ENCODE measurements at regions not wholly inside any gene's neighbourhood (a gene's known extent, or its start where the extent isn't known, plus 50 kb on each side); places are given as distances from the start of the nearest gene placed in this dataset.

DNA sequence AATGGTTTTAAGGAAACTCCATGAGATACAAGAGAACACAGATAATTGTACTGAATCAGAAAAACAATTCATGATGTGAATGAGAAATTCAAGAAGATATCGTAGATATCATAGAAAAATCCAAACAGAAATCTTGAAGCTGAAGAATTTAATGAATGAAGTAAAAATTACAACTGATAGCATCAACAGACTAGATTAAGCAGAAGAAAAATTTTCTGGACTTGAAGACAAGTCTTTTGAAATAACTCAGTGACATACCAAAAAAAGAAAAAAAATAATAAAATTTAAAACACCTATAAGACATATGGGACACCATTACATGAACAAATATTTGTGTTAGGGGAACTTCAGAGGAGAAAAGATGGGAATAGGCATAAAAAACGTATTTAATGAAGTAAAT lies 122.8 kb upstream of the SYT10 start:
- Histone ChIP-seq H3K4me3 (no peak overlapping the region), H3K4me1 (replicated peaks) (no peaks in the 10 kb centered on the region), H3K36me3 (no peaks in the 10 kb centered on the region), H3K9me3 (replicated peaks) (no peaks in the 10 kb centered on the region), H3K27ac (no peak overlapping the region), H3K27me3 (replicated peaks) (no peaks in the 10 kb centered on the region)
- DNase-seq (ENCODE audit: low read depth in 1 of 2, low spot score in 2 of 2) = no peak

- Histone ChIP-seq H3K27me3 (replicated peaks) (no peaks in the 10 kb centered on the region), H3K27ac (no peak overlapping the region), H3K4me3 (no peak overlapping the region), H3K4me1 (replicated peaks) (no peaks in the 10 kb centered on the region), H3K9me3 (replicated peaks) (no peaks in the 10 kb centered on the region), H3K36me3 (no peaks in the 10 kb centered on the region)
- no peak for DNase-seq (ENCODE audit: low read depth in 1 of 2, low spot score in 2 of 2)
Observed at GRCh38 chr12:33566403-33566802, 126.8 kb upstream of the SYT10 start.

GRCh38 chr12:33575346-33575745 lies 135.7 kb upstream of the SYT10 start:
- H3K27me3 ChIP-seq (replicated peaks) = no peaks in the 10 kb centered on the region
- DNase-seq (ENCODE audit: low read depth in 1 of 2, low spot score in 2 of 2) = no peak
- H3K27ac ChIP-seq = no peak overlapping the region
- H3K9me3 ChIP-seq (replicated peaks) = no peaks in the 10 kb centered on the region
- no peak overlapping the region for H3K4me3 ChIP-seq
- no peaks in the 10 kb centered on the region for H3K36me3 ChIP-seq
- no peaks in the 10 kb centered on the region for H3K4me1 ChIP-seq (replicated peaks)

DNA sequence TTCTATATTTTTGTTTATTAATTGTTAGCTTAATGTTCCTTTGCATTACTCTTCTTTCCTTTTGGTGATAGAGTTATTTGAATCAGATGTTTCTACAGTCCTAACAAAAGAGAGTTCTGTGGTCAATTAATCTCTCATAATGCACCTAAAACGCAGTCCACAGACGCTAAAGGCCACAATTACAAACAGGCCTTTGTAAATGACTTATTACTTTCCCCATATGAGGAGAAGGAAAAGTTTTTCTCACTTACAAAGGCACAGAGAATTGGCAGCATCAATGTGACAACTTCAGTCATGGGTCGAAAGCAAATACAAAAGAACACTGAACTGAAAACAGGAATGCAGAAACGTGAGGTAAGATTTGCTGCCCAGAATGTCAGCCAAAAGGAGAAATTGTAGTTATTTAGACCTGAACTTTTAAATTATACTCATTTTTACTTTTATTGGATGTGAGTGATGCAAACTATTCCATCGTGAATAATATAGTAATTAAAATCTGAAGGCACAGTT lies 142.0 kb upstream of the SYT10 start:
- Histone ChIP-seq H3K4me1 (replicated peaks) (peaks cover under 1% of the 10 kb centered on the region), H3K4me3 (no peak overlapping the region), H3K9me3 (replicated peaks) (no peaks in the 10 kb centered on the region), H3K36me3 (no peaks in the 10 kb centered on the region), H3K27me3 (replicated peaks) (no peaks in the 10 kb centered on the region), H3K27ac (no peak overlapping the region)
- DNase-seq (ENCODE audit: low read depth in 1 of 2, low spot score in 2 of 2) = no peak

GRCh38 chr12:33586576-33586975 lies 147.0 kb upstream of the SYT10 start:
- peaks cover 30% of the 10 kb centered on the region for H3K4me1 ChIP-seq (replicated peaks)
- DNase-seq (ENCODE audit: low read depth in 1 of 2, low spot score in 2 of 2) = no peak
- H3K27ac ChIP-seq = no peak overlapping the region
- H3K9me3 ChIP-seq (replicated peaks) = no peaks in the 10 kb centered on the region
- H3K36me3 ChIP-seq = no peaks in the 10 kb centered on the region
- H3K27me3 ChIP-seq (replicated peaks) = no peaks in the 10 kb centered on the region
- H3K4me3 ChIP-seq = no peak overlapping the region

DNA sequence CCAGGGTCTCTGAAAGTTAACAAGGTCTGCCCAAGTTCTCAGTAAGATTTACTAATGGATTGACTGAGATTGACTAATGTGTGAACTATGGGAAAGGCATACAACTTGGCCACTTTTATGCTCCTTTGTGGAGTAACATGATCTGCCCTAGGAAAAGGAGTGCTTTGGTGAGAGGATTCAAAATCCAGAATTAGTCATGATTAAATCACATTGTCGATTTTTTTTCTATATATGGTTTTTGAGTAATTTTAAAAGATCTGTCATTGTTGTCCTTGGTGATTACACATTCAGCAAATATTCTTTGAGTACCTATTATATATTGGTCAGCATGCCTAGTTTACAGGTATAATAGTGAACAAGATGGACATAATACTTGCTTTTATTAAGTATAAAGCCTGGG lies 147.7 kb upstream of the SYT10 start:
- Histone ChIP-seq H3K27ac (peak overlapping the region; percentile 81), H3K4me3 (no peak overlapping the region), H3K27me3 (replicated peaks) (no peaks in the 10 kb centered on the region), H3K36me3 (no peaks in the 10 kb centered on the region), H3K9me3 (replicated peaks) (no peaks in the 10 kb centered on the region), H3K4me1 (replicated peaks) (peaks cover 30% of the 10 kb centered on the region)
- DNase-seq (ENCODE audit: low read depth in 1 of 2, low spot score in 2 of 2) = peak in 1 of 2 experiments; percentile 18

DNA sequence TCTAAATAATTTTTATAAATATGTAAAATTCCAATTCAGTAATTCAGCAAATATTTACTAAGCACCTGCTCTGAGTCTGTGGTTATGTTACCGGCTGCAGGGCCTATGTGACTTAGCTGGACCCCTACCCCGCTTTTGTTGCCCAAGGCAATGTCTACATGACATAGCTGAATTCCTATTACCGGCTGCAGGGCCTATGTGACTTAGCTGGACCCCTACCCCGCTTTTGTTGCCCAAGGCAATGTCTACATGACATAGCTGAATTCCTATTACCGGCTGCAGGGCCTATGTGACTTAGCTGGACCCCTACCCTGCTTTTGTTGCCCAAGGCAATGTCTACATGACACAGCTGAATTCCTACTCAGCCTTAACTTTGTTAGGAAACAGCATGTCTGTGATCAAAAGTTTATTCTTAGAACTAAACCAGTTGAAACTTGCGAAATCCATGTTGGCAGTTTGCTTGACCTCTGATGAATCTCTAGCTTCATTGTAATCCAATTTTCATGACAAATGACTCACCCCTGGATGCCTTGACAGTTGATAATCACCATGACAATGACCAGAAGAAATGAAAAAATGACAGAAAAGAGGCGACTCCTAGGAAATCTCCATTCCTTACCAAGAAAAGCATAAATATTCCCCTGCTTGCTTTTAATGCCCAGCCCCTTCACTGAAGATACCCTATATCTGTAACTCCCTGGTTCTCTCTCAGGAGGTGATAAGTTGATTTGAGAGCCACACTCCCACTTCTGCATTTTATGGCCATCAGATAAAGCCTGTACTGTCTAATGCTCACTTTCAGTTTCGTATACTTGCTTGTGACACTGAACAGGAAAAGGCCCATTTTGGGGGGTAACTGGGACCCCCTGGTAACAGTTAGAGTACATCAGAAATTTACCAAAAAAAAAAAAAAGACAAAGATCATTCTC lies 148.4 kb upstream of the SYT10 start:
- Histone ChIP-seq H3K4me1 (replicated peaks) (peaks cover 30% of the 10 kb centered on the region), H3K27ac (peak overlapping the region; percentile 81), H3K36me3 (no peaks in the 10 kb centered on the region), H3K27me3 (replicated peaks) (no peaks in the 10 kb centered on the region), H3K4me3 (no peak overlapping the region), H3K9me3 (replicated peaks) (no peaks in the 10 kb centered on the region)
- peak; percentile 44 to 51 for DNase-seq (ENCODE audit: low read depth in 1 of 2, low spot score in 2 of 2)

GRCh38 chr12:33588725-33589405 lies 149.2 kb upstream of the SYT10 start:
- H3K27ac ChIP-seq = peak overlapping the region; percentile 81
- H3K4me3 ChIP-seq = no peak overlapping the region
- H3K27me3 ChIP-seq (replicated peaks) = no peaks in the 10 kb centered on the region
- no peaks in the 10 kb centered on the region for H3K9me3 ChIP-seq (replicated peaks)
- H3K36me3 ChIP-seq = no peaks in the 10 kb centered on the region
- H3K4me1 ChIP-seq (replicated peaks) = peaks cover 30% of the 10 kb centered on the region
- no peak for DNase-seq (ENCODE audit: low read depth in 1 of 2, low spot score in 2 of 2)

- H3K4me3 ChIP-seq = no peak overlapping the region
- no peaks in the 10 kb centered on the region for H3K36me3 ChIP-seq
- H3K4me1 ChIP-seq (replicated peaks) = peaks cover 30% of the 10 kb centered on the region
- peak in 1 of 2 experiments; percentile 4 for DNase-seq (ENCODE audit: low read depth in 1 of 2, low spot score in 2 of 2)
- peak overlapping the region; percentile 81 for H3K27ac ChIP-seq
- H3K9me3 ChIP-seq (replicated peaks) = no peaks in the 10 kb centered on the region
- no peaks in the 10 kb centered on the region for H3K27me3 ChIP-seq (replicated peaks)
Observed at GRCh38 chr12:33589576-33590114, 150.0 kb upstream of the SYT10 start.

GRCh38 chr12:33593753-33594152 lies 154.1 kb upstream of the SYT10 start:
- Histone ChIP-seq H3K27me3 (replicated peaks) (peaks cover 4% of the 10 kb centered on the region; the same call in 1 of the 2 replicates), H3K9me3 (replicated peaks) (peaks cover 2% of the 10 kb centered on the region; the same call in 1 of the 2 replicates), H3K27ac (no peak overlapping the region), H3K36me3 (no peaks in the 10 kb centered on the region), H3K4me3 (no peak overlapping the region), H3K4me1 (replicated peaks) (peaks cover 13% of the 10 kb centered on the region)
- no peak for DNase-seq (ENCODE audit: low read depth in 1 of 2, low spot score in 2 of 2)

GRCh38 chr12:33596061-33596460 lies 156.4 kb upstream of the SYT10 start:
- no peak overlapping the region for H3K4me3 ChIP-seq
- no peak overlapping the region for H3K27ac ChIP-seq
- H3K4me1 ChIP-seq (replicated peaks) = no peaks in the 10 kb centered on the region
- DNase-seq (ENCODE audit: low read depth in 1 of 2, low spot score in 2 of 2) = no peak
- H3K9me3 ChIP-seq (replicated peaks) = peaks cover 2% of the 10 kb centered on the region; the same call in 1 of the 2 replicates
- H3K36me3 ChIP-seq = no peaks in the 10 kb centered on the region
- peaks cover 4% of the 10 kb centered on the region; the same call in 1 of the 2 replicates for H3K27me3 ChIP-seq (replicated peaks)

- DNase-seq (ENCODE audit: low read depth in 1 of 2, low spot score in 2 of 2) = no peak
- no peak overlapping the region for H3K27ac ChIP-seq
Observed at GRCh38 chr12:33596814-33597213, 157.2 kb upstream of the SYT10 start.

GRCh38 chr12:33602515-33602914 lies 162.9 kb upstream of the SYT10 start:
- no peak overlapping the region for H3K27ac ChIP-seq
- H3K4me1 ChIP-seq (replicated peaks) = no peaks in the 10 kb centered on the region
- no peaks in the 10 kb centered on the region for H3K27me3 ChIP-seq (replicated peaks)

More at GRCh38 chr12:33596814-33597213, 157.2 kb upstream of the SYT10 start:
- Histone ChIP-seq H3K4me1 (replicated peaks) (no peaks in the 10 kb centered on the region), H3K36me3 (no peaks in the 10 kb centered on the region), H3K9me3 (replicated peaks) (peaks cover 2% of the 10 kb centered on the region; the same call in 1 of the 2 replicates), H3K27me3 (replicated peaks) (peaks cover 4% of the 10 kb centered on the region; the same call in 1 of the 2 replicates), H3K4me3 (no peak overlapping the region)

DNA sequence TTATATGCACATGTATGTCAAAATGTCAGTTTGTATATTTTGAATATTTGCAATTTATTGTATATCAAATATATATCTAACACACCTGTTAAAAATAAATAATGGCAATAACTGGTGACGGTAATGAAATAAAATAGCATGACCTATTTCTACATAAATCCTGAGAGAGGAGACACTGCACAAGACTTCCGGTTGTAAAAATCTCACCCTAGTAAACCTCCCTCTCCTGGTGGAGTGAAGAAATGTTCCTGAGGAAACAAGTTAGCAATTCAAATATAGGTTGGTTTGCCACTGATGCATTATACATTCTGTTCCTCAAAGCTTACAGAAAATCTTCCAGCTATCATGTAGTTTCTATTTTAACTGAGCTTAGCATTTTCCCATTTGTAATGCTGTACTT lies 166.1 kb upstream of the SYT10 start:
- Histone ChIP-seq H3K36me3 (no peaks in the 10 kb centered on the region), H3K9me3 (replicated peaks) (no peaks in the 10 kb centered on the region), H3K4me3 (no peak overlapping the region), H3K4me1 (replicated peaks) (no peaks in the 10 kb centered on the region), H3K27ac (no peak overlapping the region), H3K27me3 (replicated peaks) (no peaks in the 10 kb centered on the region)
- no peak for DNase-seq (ENCODE audit: low read depth in 1 of 2, low spot score in 2 of 2)

More at GRCh38 chr12:33602515-33602914, 162.9 kb upstream of the SYT10 start:
- DNase-seq (ENCODE audit: low read depth in 1 of 2, low spot score in 2 of 2) = no peak
- no peaks in the 10 kb centered on the region for H3K9me3 ChIP-seq (replicated peaks)
- no peak overlapping the region for H3K4me3 ChIP-seq
- H3K36me3 ChIP-seq = no peaks in the 10 kb centered on the region

Measured in SJSA1 (cell line).